DMS 273 treated with DMSO at 0.1 percent for 48 hours (cell line): ENCODE measurements at regions not wholly inside any gene's neighbourhood (a gene's known extent, or its start where the extent isn't known, plus 50 kb on each side); places are given as distances from the start of the nearest gene placed in this dataset.
A peak's percentile ranks its signal among the peaks of the same experiment; 100 is the strongest.

Experiments
- DNase-seq: peaks from one replicate; lab custom pipeline; 2025; lab: John Stamatoyannopoulos, UW

DNA sequence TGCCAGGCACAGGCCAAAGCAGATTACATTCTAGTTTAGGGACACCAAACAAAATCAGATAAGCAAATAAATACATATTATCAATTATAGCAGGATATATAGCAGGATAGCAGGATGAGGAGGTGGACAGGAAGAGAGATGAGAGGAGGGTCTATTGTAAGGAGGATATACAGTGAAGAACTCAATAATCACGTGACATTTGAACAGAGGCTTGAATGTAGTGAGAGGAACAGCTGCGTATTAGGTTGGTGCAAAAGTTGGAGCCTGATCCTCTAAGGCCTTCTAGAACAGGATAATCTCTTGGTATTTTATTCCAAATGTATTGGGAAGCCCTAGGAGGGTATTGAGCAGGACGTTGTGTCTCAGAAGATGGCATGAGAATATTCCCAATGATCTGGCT is 136.7 kb downstream of the CYLD start:
- no peak for DNase-seq

- no peak for DNase-seq
Observed at GRCh38 chr16:50876263-50876662, 134.4 kb downstream of the CYLD start.

- no peak for DNase-seq
Observed at GRCh38 chr16:50868577-50868976, 126.7 kb downstream of the CYLD start.

DNA sequence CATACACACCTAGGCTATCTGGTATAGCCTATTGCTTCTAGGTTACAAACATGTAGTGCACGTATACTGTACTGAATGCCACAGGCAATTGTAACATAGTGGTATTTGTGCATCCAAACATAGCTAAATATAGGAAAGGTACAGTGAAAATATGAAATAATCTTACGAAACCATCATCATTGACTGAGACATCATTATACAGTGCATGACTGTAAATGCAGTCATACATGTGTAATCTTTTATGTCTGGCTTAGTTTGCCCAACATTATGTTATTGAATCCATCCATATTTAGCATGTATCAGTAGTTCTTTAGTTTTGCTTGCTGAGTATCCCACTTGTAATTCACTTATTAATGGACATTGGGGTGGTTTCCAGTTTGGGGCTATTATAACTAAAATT is 124.9 kb downstream of the CYLD start:
- DNase-seq = no peak

GRCh38 chr16:50864386-50864785 is 122.5 kb downstream of the CYLD start:
- DNase-seq = no peak

GRCh38 chr16:50863644-50864144 is 121.8 kb downstream of the CYLD start:
- DNase-seq = no peak

- no peak for DNase-seq
Observed at GRCh38 chr16:50862818-50863643, 121.1 kb downstream of the CYLD start.

GRCh38 chr16:50861970-50862411 is 120.1 kb downstream of the CYLD start:
- DNase-seq = no peak

- DNase-seq = no peak
Observed at GRCh38 chr16:50861451-50861850, 119.6 kb downstream of the CYLD start.

DNA sequence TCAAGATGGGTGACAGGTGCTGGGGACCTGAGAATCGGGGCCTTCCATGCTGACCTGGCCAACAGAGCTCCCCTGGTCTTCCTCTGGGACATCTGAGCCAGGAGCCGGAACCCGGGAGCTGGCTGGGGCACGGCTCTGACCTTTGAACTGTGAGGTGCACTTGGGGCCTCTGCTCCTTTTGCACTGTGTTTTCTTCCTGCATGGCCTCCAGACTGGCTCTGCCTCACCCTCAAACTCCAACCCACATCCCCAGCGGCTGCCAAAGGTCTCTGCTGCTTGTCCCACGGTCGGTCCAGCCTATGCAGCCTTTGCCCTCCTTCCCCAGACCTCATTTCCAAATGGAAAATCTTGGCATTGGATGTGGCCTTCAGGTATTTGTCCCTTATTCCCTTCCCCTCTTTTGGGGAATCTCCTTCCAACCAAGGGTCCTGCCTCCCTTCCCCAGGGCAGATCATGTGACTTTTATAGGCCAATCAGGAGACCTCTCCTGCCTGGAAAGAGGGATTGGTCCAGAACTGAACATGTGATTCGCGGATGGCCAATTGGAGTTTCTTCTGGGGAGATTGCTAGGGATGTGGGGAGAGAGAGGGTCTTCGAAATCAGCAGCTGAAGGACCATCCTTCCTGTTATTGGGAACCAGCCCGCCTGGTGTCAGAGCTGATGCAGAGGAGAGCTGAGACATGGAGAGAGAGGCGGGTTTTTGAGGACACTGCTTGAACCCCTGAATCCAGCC is 117.9 kb downstream of the CYLD start:
- no peak for DNase-seq

DNA sequence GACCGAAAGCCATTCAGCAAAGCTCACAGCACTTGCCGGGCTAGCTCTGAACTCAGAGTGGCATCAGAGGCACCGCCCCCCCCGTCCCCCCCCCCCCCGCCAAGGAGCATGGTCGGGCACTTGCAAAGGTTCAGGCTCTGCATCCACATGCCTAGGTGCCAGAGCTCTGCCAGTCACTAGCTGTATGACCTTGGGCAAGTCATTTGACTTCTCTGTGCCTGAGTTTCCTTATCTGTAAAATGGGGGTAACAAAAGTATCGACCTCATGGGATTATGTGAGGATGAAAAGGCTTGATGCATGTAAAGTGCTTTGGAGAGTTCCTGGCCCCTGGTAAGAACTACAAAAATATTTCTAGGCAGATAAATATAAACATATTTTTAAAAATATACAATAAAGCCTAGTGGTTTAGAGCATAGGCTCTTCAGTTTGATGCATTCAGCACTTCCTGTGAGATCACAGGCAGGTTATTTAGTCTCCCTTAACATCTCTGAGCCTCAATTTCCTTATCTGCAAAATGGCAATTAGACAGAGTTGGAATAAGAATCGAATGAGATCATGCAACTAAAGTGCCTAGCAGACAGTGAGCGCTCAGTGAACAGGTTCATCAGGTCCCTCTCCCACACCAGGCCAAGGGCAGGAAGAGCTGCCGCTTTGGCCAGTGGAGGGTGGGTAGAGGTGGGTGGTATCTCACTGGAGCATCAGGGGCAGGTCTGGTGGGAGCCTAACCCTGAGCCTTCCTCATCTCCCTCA is 117.2 kb downstream of the CYLD start:
- no peak for DNase-seq

GRCh38 chr16:50858376-50858775 is 116.5 kb downstream of the CYLD start:
- DNase-seq = no peak

DNA sequence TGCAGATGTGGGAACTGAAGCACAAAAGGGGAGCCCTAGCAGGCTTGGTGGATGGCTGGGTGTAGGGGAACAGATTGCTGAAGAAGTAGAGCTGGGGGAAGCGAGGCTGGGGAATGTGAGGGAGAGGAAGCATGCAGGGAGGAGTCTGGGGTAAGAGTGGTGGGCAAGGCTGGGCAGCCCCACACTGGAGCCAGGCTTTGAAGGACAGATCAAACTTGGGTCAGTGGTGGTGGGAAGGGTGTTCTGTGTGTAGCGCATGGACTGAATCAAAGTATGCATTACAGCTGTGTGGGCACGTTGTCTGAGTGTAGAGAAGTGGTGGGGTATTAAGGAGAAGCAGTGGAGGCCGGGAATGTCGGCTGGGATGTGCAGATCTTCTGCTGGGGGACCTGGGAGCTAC is 116.0 kb downstream of the CYLD start:
- no peak for DNase-seq

- DNase-seq = peak; percentile 3
Observed at GRCh38 chr16:50856991-50857390, 115.1 kb downstream of the CYLD start.

DNA sequence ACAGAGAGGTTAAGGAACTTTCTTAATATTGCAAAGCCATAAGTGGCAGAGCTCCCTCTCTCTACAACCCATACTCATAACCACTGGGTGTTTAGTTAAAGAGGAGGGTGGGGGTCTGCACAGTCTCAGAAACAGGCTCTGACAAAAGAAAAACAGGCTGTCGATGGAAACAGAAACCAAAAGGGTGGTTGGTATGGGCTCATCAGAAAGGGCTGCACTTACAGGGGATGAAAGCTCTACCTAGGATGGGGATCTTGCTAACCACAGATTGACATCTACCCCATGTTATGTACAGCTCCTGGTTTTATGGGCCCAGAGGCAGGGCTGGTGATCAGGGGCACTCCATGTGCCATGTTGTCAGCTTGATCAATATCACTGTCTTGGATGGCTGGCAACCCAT is 111.4 kb downstream of the CYLD start:
- DNase-seq = no peak
